ENCODE measurements at regions not wholly inside any gene's neighbourhood (a gene's known extent, or its start where the extent isn't known, plus 50 kb on each side); places are given as distances from the start of the nearest gene placed in this dataset.

DNA sequence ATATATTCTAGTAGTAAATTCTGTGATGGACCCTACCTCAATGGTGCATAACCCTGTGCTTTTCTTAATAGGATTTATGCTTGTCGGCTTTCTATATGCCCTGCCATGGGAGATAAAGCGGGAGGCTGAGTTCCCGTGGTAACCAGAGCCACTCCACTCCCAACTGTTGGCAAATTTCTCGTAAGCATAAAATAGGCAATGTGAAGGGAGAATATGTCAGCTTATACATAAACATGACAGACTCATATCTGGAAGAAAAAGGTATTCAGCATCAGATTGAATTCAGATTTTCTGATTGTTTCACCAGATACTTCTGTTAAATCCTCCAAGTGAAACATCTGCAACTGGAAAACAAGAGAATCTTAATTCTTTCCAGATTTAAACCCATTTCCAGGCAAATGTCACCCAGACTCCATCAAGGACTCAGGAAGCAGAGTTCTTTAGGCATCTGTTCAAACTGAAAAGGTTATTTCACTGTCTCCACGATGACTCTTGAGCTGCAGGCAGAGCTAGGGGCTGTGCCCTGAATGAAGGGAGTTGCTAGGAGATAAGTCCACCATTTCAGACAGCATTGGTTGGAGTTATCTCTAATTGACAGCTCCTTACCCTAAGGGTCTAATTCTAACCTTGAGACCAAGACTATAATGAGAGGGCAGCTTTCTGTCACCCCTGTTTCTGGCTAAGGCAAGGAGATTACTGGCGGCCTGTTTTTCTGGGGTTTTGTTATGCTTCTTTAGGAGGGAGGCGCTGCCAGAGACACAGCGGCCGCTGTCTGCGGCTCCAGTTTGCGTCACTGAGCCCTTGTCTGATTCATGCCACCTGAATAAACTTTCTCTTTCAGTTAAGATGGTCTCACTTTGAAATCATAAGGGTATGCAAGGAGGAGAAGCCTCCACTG, 381.3 kb downstream of the SOX11 start:
- DNase-seq (ENCODE audit: low read depth, low spot score): peak; percentile 3
- CTCF ChIA-PET: interaction anchor here (0.8 kb wide), 1 partner anchor 11 kb away, joined by 3 read pairs; no protein-coding TSS in a partner anchor
- POLR2A ChIA-PET: no interaction called here
- H3K4me3 ChIP-seq (ENCODE audit: low read depth, low read length): peak overlapping the region; percentile 9
- TF ChIP-seq, protein P1, sequence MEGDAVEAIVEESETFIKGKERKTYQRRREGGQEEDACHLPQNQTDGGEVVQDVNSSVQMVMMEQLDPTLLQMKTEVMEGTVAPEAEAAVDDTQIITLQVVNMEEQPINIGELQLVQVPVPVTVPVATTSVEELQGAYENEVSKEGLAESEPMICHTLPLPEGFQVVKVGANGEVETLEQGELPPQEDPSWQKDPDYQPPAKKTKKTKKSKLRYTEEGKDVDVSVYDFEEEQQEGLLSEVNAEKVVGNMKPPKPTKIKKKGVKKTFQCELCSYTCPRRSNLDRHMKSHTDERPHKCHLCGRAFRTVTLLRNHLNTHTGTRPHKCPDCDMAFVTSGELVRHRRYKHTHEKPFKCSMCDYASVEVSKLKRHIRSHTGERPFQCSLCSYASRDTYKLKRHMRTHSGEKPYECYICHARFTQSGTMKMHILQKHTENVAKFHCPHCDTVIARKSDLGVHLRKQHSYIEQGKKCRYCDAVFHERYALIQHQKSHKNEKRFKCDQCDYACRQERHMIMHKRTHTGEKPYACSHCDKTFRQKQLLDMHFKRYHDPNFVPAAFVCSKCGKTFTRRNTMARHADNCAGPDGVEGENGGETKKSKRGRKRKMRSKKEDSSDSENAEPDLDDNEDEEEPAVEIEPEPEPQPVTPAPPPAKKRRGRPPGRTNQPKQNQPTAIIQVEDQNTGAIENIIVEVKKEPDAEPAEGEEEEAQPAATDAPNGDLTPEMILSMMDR (IDR thresholded peaks at IDR 0.05; ENCODE audit: insufficient read depth, low read length, missing control alignments): no peak

DNA sequence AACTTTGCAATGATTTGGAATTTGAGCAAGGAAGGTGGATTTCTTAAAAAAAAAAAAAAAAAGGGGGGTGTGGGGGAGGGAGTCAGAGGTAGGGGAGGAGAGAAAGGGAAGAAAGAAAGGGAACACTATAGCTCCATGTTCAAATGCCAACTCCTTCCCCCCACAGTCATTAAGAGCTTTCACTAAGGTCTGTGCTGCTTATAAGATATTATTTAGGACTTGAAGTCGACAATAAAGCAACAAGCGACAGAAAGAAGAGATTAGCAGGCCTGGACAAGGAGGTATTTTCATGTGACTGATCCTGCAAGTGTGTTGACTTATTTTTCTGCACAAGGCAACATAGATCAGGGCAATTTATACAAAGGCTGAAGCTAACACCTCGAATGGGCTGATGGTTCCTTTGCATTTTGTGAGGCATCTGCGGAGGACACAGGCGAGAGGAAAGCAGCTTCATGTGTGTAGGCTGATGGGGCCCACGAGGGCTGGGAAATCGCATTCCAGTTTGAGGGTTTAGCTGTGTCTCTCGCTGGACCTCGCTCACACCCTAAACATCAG, 382.0 kb downstream of the SOX11 start:
- DNase-seq (ENCODE audit: low read depth, low spot score): no peak
- CTCF ChIA-PET: interaction anchor here (0.8 kb wide), 1 partner anchor 12 kb away, joined by 3 read pairs; no protein-coding TSS in a partner anchor
- POLR2A ChIA-PET: no interaction called here
- H3K4me3 ChIP-seq (ENCODE audit: low read depth, low read length): peak overlapping the region; percentile 9; the same call in 1 of the 2 replicates
- TF ChIP-seq, protein P1 (IDR thresholded peaks at IDR 0.05; ENCODE audit: insufficient read depth, low read length, missing control alignments): no peak

DNA sequence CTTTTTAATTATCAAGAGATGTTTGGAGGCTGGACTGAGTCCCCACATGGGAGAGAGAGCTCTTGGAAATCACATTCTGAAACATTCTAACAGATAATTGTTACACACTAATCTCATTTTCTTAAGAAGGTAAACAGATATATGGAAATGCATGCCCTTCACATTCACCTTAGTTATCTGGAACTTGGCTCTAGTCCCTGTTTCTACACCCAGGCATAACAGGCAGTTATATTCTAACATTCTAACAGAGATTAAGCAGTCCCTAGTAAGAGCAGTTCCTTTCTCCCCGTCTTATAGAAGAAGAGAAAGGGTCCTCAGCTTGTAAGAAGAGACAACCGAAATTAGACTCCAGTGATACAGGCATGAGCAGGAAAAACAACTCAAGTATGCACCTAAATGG, 385.4 kb downstream of the SOX11 start:
- TF ChIP-seq, protein P1 (IDR thresholded peaks at IDR 0.05; ENCODE audit: insufficient read depth, low read length, missing control alignments): no peak
- no peak overlapping the region for H3K4me3 ChIP-seq (ENCODE audit: low read depth, low read length)
- ChIA-PET CTCF (no interaction called here), POLR2A (no interaction called here)
- DNase-seq (ENCODE audit: low read depth, low spot score): no peak

DNA sequence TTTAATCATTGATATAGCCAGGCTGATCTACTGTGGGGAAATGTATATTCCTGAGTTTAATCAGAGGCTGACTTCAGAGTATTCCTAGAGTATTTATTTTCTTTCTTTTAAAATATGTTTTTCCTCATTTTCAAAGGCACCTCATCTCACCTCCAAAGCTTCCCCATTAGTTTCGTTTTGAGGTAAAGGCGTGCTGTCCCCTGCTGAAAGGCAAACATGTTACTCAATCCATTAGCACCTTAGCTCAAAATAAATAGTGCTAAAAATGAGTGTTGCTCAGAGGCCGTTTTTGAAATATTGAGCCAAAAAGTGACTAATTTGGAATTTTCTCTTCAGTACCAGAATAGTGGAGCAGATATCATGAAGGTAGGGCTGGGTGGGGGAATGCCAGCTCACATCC, 386.2 kb downstream of the SOX11 start:
- CTCF ChIA-PET: no interaction called here

DNA sequence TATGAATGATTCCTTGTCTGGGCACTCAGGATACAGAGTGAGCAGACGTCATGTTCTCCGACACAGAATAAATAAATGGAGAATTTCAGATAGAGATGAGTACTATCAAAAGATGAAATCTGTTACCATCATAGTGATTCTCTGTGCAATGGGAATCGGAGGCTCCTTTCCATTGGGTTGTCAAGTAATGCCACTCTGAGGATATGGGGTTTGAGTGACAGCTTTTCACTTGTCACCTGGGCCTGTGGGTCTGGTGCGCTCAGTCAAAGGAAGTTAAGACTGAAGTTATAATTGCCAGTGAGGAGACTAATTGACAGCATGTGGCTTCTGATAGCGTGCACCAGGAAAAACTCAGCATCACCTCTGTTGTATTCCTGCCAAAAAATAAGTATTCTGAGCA, 387.2 kb downstream of the SOX11 start:
- ChIA-PET CTCF (no interaction called here), POLR2A (no interaction called here)
- TF ChIP-seq, protein P1 (IDR thresholded peaks at IDR 0.05; ENCODE audit: insufficient read depth, low read length, missing control alignments): no peak
- no peak overlapping the region for H3K4me3 ChIP-seq (ENCODE audit: low read depth, low read length)
- DNase-seq (ENCODE audit: low read depth, low spot score): no peak

More for the DNA sequence above, 386.2 kb downstream of the SOX11 start:
- TF ChIP-seq, protein P1 (IDR thresholded peaks at IDR 0.05; ENCODE audit: insufficient read depth, low read length, missing control alignments): no peak
- H3K4me3 ChIP-seq (ENCODE audit: low read depth, low read length): no peak overlapping the region
- POLR2A ChIA-PET: interaction anchor here (0.5 kb wide), 1 partner anchor 373 kb away, joined by 4 read pairs; no protein-coding TSS in a partner anchor
- DNase-seq (ENCODE audit: low read depth, low spot score): no peak
